ENCODE measurements at regions not wholly inside any gene's neighbourhood (a gene's known extent, or its start where the extent isn't known, plus 50 kb on each side); places are given as distances from the start of the nearest gene placed in this dataset.

- TF ChIP-seq, protein P1, sequence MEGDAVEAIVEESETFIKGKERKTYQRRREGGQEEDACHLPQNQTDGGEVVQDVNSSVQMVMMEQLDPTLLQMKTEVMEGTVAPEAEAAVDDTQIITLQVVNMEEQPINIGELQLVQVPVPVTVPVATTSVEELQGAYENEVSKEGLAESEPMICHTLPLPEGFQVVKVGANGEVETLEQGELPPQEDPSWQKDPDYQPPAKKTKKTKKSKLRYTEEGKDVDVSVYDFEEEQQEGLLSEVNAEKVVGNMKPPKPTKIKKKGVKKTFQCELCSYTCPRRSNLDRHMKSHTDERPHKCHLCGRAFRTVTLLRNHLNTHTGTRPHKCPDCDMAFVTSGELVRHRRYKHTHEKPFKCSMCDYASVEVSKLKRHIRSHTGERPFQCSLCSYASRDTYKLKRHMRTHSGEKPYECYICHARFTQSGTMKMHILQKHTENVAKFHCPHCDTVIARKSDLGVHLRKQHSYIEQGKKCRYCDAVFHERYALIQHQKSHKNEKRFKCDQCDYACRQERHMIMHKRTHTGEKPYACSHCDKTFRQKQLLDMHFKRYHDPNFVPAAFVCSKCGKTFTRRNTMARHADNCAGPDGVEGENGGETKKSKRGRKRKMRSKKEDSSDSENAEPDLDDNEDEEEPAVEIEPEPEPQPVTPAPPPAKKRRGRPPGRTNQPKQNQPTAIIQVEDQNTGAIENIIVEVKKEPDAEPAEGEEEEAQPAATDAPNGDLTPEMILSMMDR (conservative IDR thresholded peaks at IDR 0.05) = no peak
- no peak for TF ChIP-seq ZFX (IDR thresholded peaks at IDR 0.05)
Observed at GRCh38 chr14:40009771-40010170, 577.5 kb upstream of the FBXO33 start.

Data from C4-2B (cell line).